ENCODE measurements at regions not wholly inside any gene's neighbourhood (a gene's known extent, or its start where the extent isn't known, plus 50 kb on each side); places are given as distances from the start of the nearest gene placed in this dataset.

GRCh38 chr6:71412559-71413140 lies 124.0 kb downstream of the OGFRL1 start (continued):
- TF ChIP-seq, protein P1, sequence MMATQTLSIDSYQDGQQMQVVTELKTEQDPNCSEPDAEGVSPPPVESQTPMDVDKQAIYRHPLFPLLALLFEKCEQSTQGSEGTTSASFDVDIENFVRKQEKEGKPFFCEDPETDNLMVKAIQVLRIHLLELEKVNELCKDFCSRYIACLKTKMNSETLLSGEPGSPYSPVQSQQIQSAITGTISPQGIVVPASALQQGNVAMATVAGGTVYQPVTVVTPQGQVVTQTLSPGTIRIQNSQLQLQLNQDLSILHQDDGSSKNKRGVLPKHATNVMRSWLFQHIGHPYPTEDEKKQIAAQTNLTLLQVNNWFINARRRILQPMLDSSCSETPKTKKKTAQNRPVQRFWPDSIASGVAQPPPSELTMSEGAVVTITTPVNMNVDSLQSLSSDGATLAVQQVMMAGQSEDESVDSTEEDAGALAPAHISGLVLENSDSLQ (IDR thresholded peaks at IDR 0.05), result no peak
- TF ChIP-seq CEBPB (IDR thresholded peaks at IDR 0.05; ENCODE audit: borderline replicate concordance in 1 of 2, low read depth in 2 of 2, low read length in 2 of 2), result no peak
- no peak for TF ChIP-seq WRNIP1 (IDR thresholded peaks at IDR 0.05; ENCODE audit: borderline replicate concordance, low read depth, low read length)
- no peak for TF ChIP-seq FOXM1 (IDR thresholded peaks at IDR 0.05; ENCODE audit: low read depth, low read length)
- TF ChIP-seq KDM1A (IDR thresholded peaks at IDR 0.05; ENCODE audit: borderline replicate concordance), result no peak
- TF ChIP-seq NBN (IDR thresholded peaks at IDR 0.05), result no peak
- TF ChIP-seq ZBTB11 (CRISPR knock-in tag; IDR thresholded peaks at IDR 0.05), result no peak
- TF ChIP-seq HDGF (IDR thresholded peaks at IDR 0.05), result no peak
- TF ChIP-seq, protein P2, sequence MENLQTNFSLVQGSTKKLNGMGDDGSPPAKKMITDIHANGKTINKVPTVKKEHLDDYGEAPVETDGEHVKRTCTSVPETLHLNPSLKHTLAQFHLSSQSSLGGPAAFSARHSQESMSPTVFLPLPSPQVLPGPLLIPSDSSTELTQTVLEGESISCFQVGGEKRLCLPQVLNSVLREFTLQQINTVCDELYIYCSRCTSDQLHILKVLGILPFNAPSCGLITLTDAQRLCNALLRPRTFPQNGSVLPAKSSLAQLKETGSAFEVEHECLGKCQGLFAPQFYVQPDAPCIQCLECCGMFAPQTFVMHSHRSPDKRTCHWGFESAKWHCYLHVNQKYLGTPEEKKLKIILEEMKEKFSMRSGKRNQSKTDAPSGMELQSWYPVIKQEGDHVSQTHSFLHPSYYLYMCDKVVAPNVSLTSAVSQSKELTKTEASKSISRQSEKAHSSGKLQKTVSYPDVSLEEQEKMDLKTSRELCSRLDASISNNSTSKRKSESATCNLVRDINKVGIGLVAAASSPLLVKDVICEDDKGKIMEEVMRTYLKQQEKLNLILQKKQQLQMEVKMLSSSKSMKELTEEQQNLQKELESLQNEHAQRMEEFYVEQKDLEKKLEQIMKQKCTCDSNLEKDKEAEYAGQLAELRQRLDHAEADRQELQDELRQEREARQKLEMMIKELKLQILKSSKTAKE (IDR thresholded peaks at IDR 0.05; ENCODE audit: low read depth, poor library complexity, severe bottlenecking), result no peak
- no peak for TF ChIP-seq CHD1 (IDR thresholded peaks at IDR 0.05; ENCODE audit: low read depth, low read length)
